Right forelimb (tissue), 1 donor: ENCODE measurements at regions not wholly inside any gene's neighbourhood (a gene's known extent, or its start where the extent isn't known, plus 50 kb on each side); places are given as distances from the start of the nearest gene placed in this dataset.
"Not testable (repeated sequence)": the region's sequence is repeated elsewhere in the genome, so short reads cannot be mapped to it uniquely, and the experiment has no call there.

Experiments
- DNase-seq: peaks from one replicate; pipeline ENCODE4 v3.0.0-alpha.2; 2018

GRCh38 chr2:189318761-189319160, 122.5 kb upstream of the WDR75 start:
- no peak for DNase-seq

- not testable (repeated sequence) for DNase-seq
These were observed 121.8 kb upstream of the WDR75 start for GRCh38 chr2:189319424-189319823.

- no peak for DNase-seq
These were observed 113.1 kb upstream of the WDR75 start for GRCh38 chr2:189327879-189328847.

GRCh38 chr2:189328848-189329245, 112.4 kb upstream of the WDR75 start:
- DNase-seq: no peak

- no peak for DNase-seq
These were observed 104.8 kb upstream of the WDR75 start for GRCh38 chr2:189336276-189336975.

- DNase-seq: no peak
These were observed 103.6 kb upstream of the WDR75 start for GRCh38 chr2:189337656-189338055.

GRCh38 chr2:189338115-189338514, 103.2 kb upstream of the WDR75 start:
- DNase-seq: peak; percentile 60

GRCh38 chr2:189341077-189341476, 100.2 kb upstream of the WDR75 start:
- DNase-seq: no peak

- no peak for DNase-seq
These were observed 97.2 kb upstream of the WDR75 start for GRCh38 chr2:189344043-189344442.

- no peak for DNase-seq
These were observed 93.7 kb upstream of the WDR75 start for GRCh38 chr2:189347540-189347939.

GRCh38 chr2:189348369-189348768, 92.9 kb upstream of the WDR75 start:
- DNase-seq: no peak

- no peak for DNase-seq
These were observed 90.6 kb upstream of the WDR75 start for GRCh38 chr2:189350540-189351209.

GRCh38 chr2:189351933-189352332, 89.3 kb upstream of the WDR75 start:
- DNase-seq: not testable (repeated sequence)

- DNase-seq: not testable (repeated sequence)
These were observed 83.9 kb upstream of the WDR75 start for GRCh38 chr2:189357375-189357774.

GRCh38 chr2:189360861-189361260, 80.4 kb upstream of the WDR75 start:
- no peak for DNase-seq

GRCh38 chr2:189362283-189362682, 79.0 kb upstream of the WDR75 start:
- DNase-seq: no peak

- no peak for DNase-seq
These were observed 77.7 kb upstream of the WDR75 start for GRCh38 chr2:189363559-189363958.

- DNase-seq: no peak
These were observed 76.7 kb upstream of the WDR75 start for GRCh38 chr2:189364607-189365006.

- no peak for DNase-seq
These were observed 74.9 kb upstream of the WDR75 start for GRCh38 chr2:189366349-189366748.

- DNase-seq: no peak
These were observed 73.9 kb upstream of the WDR75 start for GRCh38 chr2:189367343-189367742.

GRCh38 chr2:189369566-189369965, 71.7 kb upstream of the WDR75 start:
- no peak for DNase-seq

- DNase-seq: no peak
These were observed 70.6 kb upstream of the WDR75 start for GRCh38 chr2:189370719-189371118.

- no peak for DNase-seq
These were observed 68.5 kb upstream of the WDR75 start for GRCh38 chr2:189372688-189373257.
